BLaER1 treated with 17β-estradiol and CSF1 and Interleukin-3, amounts not matched to agents 10 nM and 100 nM (cell line): ENCODE measurements at regions not wholly inside any gene's neighbourhood (a gene's known extent, or its start where the extent isn't known, plus 50 kb on each side); places are given as distances from the start of the nearest gene placed in this dataset.

Experiments
- H3K27ac ChIP-seq, 11 experiments: shearing (Covaris generic); formaldehyde crosslinking; 2 replicates each; pipeline ENCODE4 v1.8.1; 2022
- H3K27me3 ChIP-seq, 11 experiments: shearing (Covaris generic); formaldehyde crosslinking; 2 replicates each; pipeline ENCODE4 v1.8.1; 2022
- H3K36me3 ChIP-seq, 11 experiments: shearing (Covaris generic); formaldehyde crosslinking; 2 replicates each; pipeline ENCODE4 v1.8.1; 2022
- H3K4me1 ChIP-seq, 10 experiments: shearing (Covaris generic); formaldehyde crosslinking; 2 replicates each; pipeline ENCODE4 v1.8.1; 2022
- H3K4me2 ChIP-seq, 11 experiments: shearing (Covaris generic); formaldehyde crosslinking; 2 replicates each; pipeline ENCODE4 v1.8.1; 2022
- H3K4me3 ChIP-seq, 10 experiments: shearing (Covaris generic); formaldehyde crosslinking; 2 replicates each; pipeline ENCODE4 v1.8.1; 2022
- H3K9ac ChIP-seq, 11 experiments: shearing (Covaris generic); formaldehyde crosslinking; 2 replicates each; pipeline ENCODE4 v1.8.1; 2022
- H3K9me3 ChIP-seq, 11 experiments: shearing (Covaris generic); formaldehyde crosslinking; replicated peaks in 1 of 11; 2 replicates each; pipeline ENCODE4 v1.8.1; 2022
- H4K20me1 ChIP-seq, 11 experiments: shearing (Covaris generic); formaldehyde crosslinking; 2 replicates each; pipeline ENCODE4 v1.8.1; 2022
- Cebpa-rat ChIP-seq, 11 experiments: shearing (Covaris generic); IDR thresholded peaks; 2 replicates each; pipeline ENCODE4 v1.8.1; 2022

- no peak overlapping the region for H3K9ac ChIP-seq
- no peak for TF ChIP-seq Cebpa-rat (IDR thresholded peaks at IDR 0.05)
These were observed 98.2 kb downstream of the CETN3 start for GRCh38 chr5:90311401-90311800.

GRCh38 chr5:90308787-90309585, 100.6 kb downstream of the CETN3 start:
- Histone ChIP-seq H3K4me2 (no peak overlapping the region), H3K36me3 (no peaks in the 10 kb centered on the region), H3K4me1 (0 out of 20 replicates have a peak, but pooled peaks cover 0 to 3% (median 0%) of the 10 kb centered on the region in 10 experiments), H4K20me1 (no peaks in the 10 kb centered on the region), H3K9ac (no peak overlapping the region), H3K27me3 (no peaks in the 10 kb centered on the region), H3K4me3 (no peak overlapping the region), H3K9me3 (no peaks in the 10 kb centered on the region), H3K27ac (no peak overlapping the region)
- no peak for TF ChIP-seq Cebpa-rat (IDR thresholded peaks at IDR 0.05)

More at GRCh38 chr5:90311401-90311800, 98.2 kb downstream of the CETN3 start:
- Histone ChIP-seq H3K27me3 (no peaks in the 10 kb centered on the region), H3K4me1 (no peaks in the 10 kb centered on the region), H3K4me3 (no peak overlapping the region), H3K4me2 (no peak overlapping the region), H4K20me1 (no peaks in the 10 kb centered on the region), H3K27ac (no peak overlapping the region), H3K36me3 (no peaks in the 10 kb centered on the region), H3K9me3 (no peaks in the 10 kb centered on the region)

- H3K27ac ChIP-seq, result no peak overlapping the region
These were observed 101.8 kb downstream of the CETN3 start for GRCh38 chr5:90307782-90308181.

GRCh38 chr5:90307322-90307721, 102.2 kb downstream of the CETN3 start:
- Histone ChIP-seq H3K4me1 (peaks cover 0 to 4% (median 0%) of the 10 kb centered on the region in 10 experiments; a peak in 2 of 20 replicates), H3K4me3 (no peak overlapping the region), H3K9ac (no peak overlapping the region), H4K20me1 (no peaks in the 10 kb centered on the region), H3K27me3 (no peaks in the 10 kb centered on the region), H3K27ac (no peak overlapping the region), H3K36me3 (no peaks in the 10 kb centered on the region), H3K4me2 (no peak overlapping the region), H3K9me3 (no peaks in the 10 kb centered on the region)
- no peak for TF ChIP-seq Cebpa-rat (IDR thresholded peaks at IDR 0.05)

More at GRCh38 chr5:90307782-90308181, 101.8 kb downstream of the CETN3 start:
- H3K4me3 ChIP-seq, result no peak overlapping the region
- H3K36me3 ChIP-seq, result no peaks in the 10 kb centered on the region
- H4K20me1 ChIP-seq, result no peaks in the 10 kb centered on the region
- no peak for TF ChIP-seq Cebpa-rat (IDR thresholded peaks at IDR 0.05)
- no peaks in the 10 kb centered on the region for H3K27me3 ChIP-seq
- H3K4me2 ChIP-seq, result no peak overlapping the region
- H3K4me1 ChIP-seq, result 0 out of 20 replicates have a peak, but pooled peaks cover 0 to 3% (median 0%) of the 10 kb centered on the region in 10 experiments
- H3K9me3 ChIP-seq, result no peaks in the 10 kb centered on the region
- H3K9ac ChIP-seq, result no peak overlapping the region

GRCh38 chr5:90306613-90307012, 102.9 kb downstream of the CETN3 start:
- no peaks in the 10 kb centered on the region for H3K36me3 ChIP-seq
- H4K20me1 ChIP-seq, result no peaks in the 10 kb centered on the region
- no peak for TF ChIP-seq Cebpa-rat (IDR thresholded peaks at IDR 0.05)
- no peak overlapping the region for H3K9ac ChIP-seq
- no peak overlapping the region for H3K4me2 ChIP-seq
- peaks cover 0 to 11% (median 3%) of the 10 kb centered on the region in 10 experiments; a peak in 10 of 20 replicates for H3K4me1 ChIP-seq
- no peak overlapping the region for H3K27ac ChIP-seq
- H3K4me3 ChIP-seq, result no peak overlapping the region
- H3K27me3 ChIP-seq, result no peaks in the 10 kb centered on the region
- no peaks in the 10 kb centered on the region for H3K9me3 ChIP-seq

- no peak overlapping the region for H3K4me3 ChIP-seq
- H3K27me3 ChIP-seq, result no peaks in the 10 kb centered on the region
- no peak overlapping the region for H3K4me2 ChIP-seq
These were observed 104.4 kb downstream of the CETN3 start for GRCh38 chr5:90305041-90305720.

GRCh38 chr5:90301248-90301647, 108.3 kb downstream of the CETN3 start:
- H3K36me3 ChIP-seq, result no peaks in the 10 kb centered on the region
- peak overlapping the region in 4 of 11 experiments; percentile 45 to 75 (median 58); a peak in 6 of 22 replicates for H3K27ac ChIP-seq
- peaks cover 0 to 27% (median 14%) of the 10 kb centered on the region in 10 experiments; a peak in 15 of 20 replicates for H3K4me1 ChIP-seq
- H3K4me3 ChIP-seq, result no peak overlapping the region
- 0 out of 22 replicates have a peak overlapping the region, but pooled peaks of 1 of the 11 experiments have one; percentile 46 for H3K9ac ChIP-seq
- no peaks in the 10 kb centered on the region for H4K20me1 ChIP-seq
- no peaks in the 10 kb centered on the region for H3K27me3 ChIP-seq
- peak overlapping the region in 8 of 11 experiments; percentile 29 to 75 (median 52); a peak in 16 of 22 replicates for H3K4me2 ChIP-seq
- no peak for TF ChIP-seq Cebpa-rat (IDR thresholded peaks at IDR 0.05)
- H3K9me3 ChIP-seq, result no peaks in the 10 kb centered on the region

More at GRCh38 chr5:90305041-90305720, 104.4 kb downstream of the CETN3 start:
- H3K9ac ChIP-seq, result no peak overlapping the region
- H3K4me1 ChIP-seq, result peaks cover 0 to 26% (median 14%) of the 10 kb centered on the region in 10 experiments; a peak in 15 of 20 replicates
- H3K36me3 ChIP-seq, result no peaks in the 10 kb centered on the region
- TF ChIP-seq Cebpa-rat (IDR thresholded peaks at IDR 0.05), result no peak
- no peak overlapping the region for H3K27ac ChIP-seq
- H3K9me3 ChIP-seq, result no peaks in the 10 kb centered on the region
- H4K20me1 ChIP-seq, result no peaks in the 10 kb centered on the region

GRCh38 chr5:90297045-90297764, 112.4 kb downstream of the CETN3 start:
- no peak overlapping the region for H3K27ac ChIP-seq
- H3K4me3 ChIP-seq, result no peak overlapping the region
- no peaks in the 10 kb centered on the region for H3K27me3 ChIP-seq
- H3K4me2 ChIP-seq, result no peak overlapping the region
- peaks cover 0 to 22% (median 14%) of the 10 kb centered on the region in 10 experiments; a peak in 15 of 20 replicates for H3K4me1 ChIP-seq
- H3K9me3 ChIP-seq, result no peaks in the 10 kb centered on the region
- TF ChIP-seq Cebpa-rat (IDR thresholded peaks at IDR 0.05), result no peak
- H3K36me3 ChIP-seq, result no peaks in the 10 kb centered on the region
- no peaks in the 10 kb centered on the region for H4K20me1 ChIP-seq
- H3K9ac ChIP-seq, result no peak overlapping the region

GRCh38 chr5:90294604-90295003, 115.0 kb downstream of the CETN3 start:
- Histone ChIP-seq H3K9ac (no peak overlapping the region), H3K4me1 (peaks cover 0 to 5% (median 4%) of the 10 kb centered on the region in 10 experiments; a peak in 5 of 20 replicates), H3K4me2 (no peak overlapping the region), H3K36me3 (no peaks in the 10 kb centered on the region), H3K9me3 (no peaks in the 10 kb centered on the region), H3K27ac (no peak overlapping the region), H4K20me1 (no peaks in the 10 kb centered on the region), H3K4me3 (no peak overlapping the region), H3K27me3 (no peaks in the 10 kb centered on the region)
- no peak for TF ChIP-seq Cebpa-rat (IDR thresholded peaks at IDR 0.05)
